Activated CD4-positive, CD25-positive, alpha-beta regulatory T cell treated with anti-CD3 and anti-CD28 coated beads, Interleukin-2, amount 50 U/mL, for 24 hours (primary cell): ENCODE measurements at regions not wholly inside any gene's neighbourhood (a gene's known extent, or its start where the extent isn't known, plus 50 kb on each side); places are given as distances from the start of the nearest gene placed in this dataset.
"Not testable (repeated sequence)": the region's sequence is repeated elsewhere in the genome, so short reads cannot be mapped to it uniquely, and the experiment has no call there.

Source experiments
- ATAC-seq, 2 donors: fragments of 150-1000 bp; cut with Tn5 transposase; one replicate each; pipeline ENCODE4 v1.10.0; 2021; ENCODE audit warnings: mild to moderate bottlenecking in 1 of 2, moderate library complexity in 1 of 2

DNA sequence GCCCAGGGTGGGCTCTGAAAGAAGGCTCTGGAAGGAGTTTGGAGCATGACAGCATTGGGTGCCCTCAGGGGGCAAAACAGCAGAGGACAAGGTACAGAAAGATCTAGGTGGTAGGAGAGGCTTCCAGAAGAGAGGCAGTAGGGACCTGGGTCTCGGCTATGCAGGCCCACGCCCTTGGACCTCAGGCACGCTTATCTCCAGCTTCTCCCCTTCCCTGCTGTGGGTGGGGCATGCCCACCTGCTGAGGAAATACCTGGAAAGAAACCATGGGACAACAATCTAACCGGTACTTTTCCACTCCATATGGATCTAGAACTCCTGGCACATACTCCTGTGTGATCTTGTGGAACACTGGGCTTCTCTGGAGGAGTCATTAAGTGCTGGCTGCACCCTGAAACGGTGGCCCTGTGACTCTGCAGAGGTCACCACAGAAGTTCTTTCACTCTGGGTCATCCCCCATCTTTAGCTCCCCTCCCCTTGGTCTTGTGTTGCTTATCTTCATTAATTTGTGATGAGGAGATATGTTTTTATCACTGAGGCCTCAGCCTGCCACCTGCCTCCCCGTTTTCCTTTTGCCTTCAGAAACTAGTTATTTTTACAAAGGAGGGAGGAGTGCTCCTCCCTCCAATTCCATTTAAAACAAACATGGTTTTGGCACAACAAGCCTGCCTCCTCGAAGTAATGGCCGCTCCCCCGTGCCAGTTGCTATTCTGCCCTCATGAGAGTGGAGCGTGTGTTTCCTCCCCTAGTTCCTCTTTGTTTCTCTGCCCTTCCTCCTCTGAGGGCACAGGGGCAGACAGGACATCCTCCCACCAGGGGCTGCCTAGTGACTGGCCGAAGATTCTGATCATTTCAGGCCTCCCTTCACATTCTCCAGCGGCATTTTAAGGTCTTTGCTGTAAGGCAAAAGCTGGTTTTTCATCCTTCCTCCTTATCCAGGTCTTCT, 78.0 kb upstream of the ATP5PO start:
- no peak for ATAC-seq

DNA sequence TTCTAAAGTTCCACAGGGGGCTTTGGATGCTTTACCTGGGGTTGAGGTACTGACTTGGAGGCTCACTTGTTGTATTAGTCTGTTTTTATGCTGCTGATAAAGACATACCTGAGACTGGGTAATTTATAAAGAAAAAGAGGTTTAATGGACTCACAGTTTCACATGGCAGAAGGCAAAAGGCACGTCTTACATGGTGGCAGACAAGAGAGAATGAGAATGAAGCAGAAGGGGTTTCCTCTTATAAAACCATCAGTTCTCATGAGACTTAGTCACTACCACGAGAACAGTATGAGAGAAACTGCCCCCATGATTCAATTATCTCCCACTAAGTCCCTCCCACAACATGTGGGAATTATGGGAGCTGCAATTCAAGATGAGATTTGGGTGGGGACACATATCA, 76.8 kb upstream of the ATP5PO start:
- ATAC-seq, result not testable (repeated sequence)

DNA sequence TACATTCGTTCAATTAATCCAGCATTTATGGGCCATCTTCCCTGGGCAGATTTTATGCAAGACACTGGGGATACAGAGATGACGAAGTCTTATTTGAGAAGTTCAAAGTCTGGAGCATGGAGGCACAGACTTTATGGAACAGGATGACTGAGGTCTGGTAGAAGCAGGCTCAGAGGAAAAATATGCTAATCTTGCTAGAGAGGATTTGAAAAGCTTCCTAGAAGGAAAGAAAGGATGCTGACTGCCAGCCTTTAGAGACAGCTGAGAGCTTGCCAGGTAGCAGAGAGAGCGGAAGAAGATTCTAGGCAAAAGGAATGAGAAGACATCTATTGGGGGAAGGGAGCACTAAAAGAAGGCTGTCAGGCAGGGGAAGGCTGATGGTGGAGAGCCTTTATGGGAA, 75.5 kb upstream of the ATP5PO start:
- no peak for ATAC-seq

DNA sequence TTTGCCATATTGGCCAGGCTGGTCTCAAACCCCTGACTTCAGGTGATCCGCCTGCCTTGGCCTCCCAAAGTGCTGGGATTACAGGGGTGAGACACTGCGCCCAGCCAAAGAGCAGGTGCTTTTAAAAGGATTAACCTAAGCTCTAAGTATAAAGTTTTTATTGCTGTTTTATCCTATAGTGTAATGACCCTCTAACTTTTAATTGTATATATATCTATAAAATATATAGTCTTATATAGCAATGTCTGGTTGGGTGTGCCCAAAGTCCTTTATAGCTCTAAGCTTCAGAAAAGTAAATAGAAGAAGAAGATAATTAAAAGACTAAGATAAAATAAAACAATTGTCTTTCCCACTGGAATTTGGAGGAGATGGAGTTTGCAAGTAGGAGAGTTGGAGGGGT, 73.8 kb upstream of the ATP5PO start:
- ATAC-seq, result no peak

DNA sequence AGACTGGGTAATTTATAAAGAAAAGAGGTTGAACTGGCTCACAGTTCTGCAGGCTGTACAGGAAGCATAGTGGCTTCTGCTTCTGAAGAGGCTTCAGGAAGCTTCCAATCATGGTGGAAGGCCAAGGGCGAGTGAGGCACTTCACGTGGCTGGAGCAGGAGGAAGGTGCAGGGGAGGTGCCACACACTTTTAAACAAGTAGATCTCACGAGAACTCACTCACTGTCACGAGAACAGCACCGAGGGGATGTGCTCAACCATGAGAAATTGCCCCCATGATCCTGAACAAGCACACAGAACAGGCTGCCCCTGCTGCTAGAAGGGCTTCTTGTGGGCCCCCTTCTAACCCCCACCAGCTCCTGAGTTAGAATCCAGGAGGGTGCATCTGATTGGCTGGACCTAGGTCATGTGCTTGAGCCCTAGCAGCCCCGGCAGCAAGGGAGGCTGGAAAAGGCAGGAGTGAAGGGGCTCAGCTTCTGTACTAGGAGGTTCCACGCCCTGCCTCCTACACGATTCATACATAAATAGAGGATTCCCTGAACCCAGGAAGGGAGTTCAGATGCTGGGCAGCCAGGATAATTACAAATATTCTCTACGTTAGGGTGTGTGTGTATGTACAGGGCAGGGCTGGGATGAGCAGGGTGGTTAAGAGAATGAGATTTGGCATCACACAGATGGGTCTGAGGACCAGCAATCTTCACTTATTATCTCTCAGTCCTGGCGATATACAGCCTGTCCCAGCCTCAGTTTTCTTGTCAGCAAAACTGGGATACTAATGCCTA, 72.8 kb upstream of the ATP5PO start:
- ATAC-seq, result no peak

DNA sequence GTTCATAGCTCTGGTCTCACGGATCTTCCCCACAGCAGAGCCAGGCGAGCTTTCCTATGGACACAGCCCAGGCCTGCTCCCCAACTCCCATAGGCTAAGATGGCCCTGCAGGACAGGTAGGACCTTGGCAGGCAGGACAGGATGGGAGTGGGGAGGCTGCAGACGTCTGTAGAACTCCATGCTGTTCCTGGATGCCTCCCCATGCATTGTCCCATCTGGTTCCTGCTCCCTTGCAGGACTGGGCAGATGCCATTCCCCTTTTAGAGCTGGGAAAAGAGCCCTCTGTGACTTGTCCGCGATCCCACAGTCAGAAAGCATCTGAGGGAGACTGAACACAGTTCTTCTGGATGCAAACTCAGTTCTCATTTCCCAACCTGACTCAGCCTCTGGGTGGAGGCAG, 71.9 kb upstream of the ATP5PO start:
- ATAC-seq, result no peak

DNA sequence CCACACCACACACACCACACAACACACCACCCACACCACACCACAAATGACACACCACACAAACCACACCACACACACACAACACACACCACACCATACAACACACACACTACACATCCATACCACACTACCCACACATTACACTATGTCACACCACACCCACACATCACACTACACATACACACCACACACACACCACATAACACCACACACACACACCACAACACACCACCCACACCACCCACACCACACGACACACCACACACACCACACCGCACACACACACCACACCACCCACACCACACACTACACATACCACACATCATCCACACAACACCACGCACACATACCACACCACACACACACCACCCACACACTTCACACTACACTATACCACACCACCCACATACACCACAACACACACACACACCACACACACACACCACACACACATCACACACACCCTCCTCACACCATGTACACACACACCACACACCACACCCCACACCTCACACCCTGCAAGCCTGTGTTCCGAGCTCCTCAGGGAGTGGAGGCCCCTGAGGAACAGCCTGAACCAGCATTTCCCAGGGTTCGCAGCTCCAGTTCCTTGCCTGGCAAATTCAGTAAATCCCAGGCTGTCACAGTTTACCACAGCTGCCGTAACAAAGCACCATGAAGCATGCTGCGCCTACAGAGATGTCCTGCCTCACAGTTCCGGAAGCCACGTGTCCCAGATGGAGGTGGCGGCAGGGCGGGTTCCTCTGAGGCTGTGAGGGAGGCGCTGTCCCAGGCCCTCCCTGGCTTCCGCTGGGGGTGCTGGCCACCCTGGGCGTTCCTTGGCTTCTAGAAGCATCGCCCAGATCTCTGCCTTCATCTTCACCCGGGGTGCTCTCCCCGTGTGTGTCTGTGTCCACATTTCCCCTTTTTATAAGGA, 69.8 kb upstream of the ATP5PO start:
- ATAC-seq, result peak in 1 of 2 donors; percentile 37

DNA sequence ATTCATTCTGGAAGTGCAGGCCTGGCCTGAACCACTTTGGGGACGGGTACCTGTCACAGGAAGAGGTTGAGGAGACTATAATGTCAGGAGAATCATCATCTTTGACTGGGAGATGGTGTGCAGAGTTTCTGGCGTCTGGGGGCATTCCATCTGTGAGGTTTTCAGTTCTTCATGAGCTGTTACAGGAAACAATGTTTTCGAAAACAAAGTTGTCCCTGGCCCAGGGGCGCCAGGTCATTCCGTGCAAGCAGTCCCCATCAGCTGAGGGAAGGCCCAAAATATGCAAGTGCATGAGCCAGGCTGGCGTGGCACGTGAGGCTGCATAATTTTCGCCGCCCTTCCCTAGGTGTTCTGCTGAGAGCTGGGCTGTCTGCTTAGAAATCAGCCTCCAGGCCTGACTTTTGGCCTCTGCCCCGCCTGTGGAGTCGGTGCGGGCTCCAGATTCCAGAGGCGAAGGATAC, 68.4 kb upstream of the ATP5PO start:
- no peak for ATAC-seq

DNA sequence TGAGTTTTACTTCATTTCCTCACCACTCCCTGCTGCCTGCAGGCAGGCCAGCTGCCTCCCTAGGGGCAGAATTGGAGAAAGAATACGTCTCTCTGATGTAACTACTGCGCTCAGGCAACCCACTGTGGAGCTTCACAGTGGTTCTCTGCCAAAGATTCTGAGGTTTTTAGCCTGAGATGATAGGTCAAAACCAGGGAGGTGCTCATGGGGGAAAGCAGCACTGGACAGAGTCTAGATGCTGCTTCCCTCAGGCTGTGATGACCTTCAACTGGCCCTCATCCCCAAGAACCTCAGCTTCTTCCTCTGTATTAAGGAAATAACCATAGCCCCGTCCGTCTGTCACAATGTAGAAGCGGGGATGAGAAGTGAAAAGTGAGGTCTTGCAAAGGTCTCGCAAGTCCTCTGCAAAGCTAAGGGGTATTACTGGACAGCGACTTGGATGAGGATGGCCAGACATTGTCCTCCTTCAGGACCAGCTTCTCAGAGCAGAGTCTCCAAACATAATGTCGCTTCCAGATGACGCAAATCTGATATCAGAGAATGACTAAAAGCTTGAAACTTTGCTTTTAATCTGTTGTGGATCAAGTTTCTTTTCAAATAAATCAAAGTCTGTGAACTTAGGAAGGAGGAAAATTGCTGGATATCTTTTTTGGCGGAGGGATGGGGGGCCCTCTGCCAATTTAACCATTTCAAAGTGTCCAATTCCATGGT, 65.9 kb upstream of the ATP5PO start:
- no peak for ATAC-seq

DNA sequence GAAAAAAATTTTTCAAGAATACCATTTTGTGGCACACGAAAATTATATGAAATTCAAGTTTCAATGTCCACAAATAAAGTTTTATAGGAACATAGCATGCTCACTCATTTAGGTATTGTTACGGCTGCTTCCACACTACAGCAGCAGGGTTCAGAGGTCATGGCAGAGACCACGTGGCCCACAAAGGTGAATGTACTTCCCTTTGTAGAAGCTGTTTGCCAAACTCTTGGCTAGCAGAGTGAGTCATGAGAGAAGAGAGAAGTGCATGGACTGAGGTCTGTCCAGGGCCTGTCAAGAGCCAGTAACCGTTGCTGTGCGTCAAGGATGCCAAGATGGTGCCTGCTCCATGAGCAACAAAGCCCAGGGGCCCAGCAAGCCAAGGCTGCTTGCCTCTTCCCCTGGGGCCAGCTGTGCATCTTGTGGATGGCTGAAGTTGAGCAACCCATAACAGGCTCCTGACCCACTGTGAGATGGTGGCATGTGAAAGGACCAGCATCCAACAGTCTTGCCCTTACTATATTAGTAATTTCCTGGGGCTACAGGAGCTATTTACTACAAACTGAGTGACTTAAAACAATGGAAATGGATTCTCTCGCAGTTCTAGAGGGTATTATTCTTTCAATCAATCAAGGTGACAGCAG, 64.8 kb upstream of the ATP5PO start:
- ATAC-seq, result no peak

DNA sequence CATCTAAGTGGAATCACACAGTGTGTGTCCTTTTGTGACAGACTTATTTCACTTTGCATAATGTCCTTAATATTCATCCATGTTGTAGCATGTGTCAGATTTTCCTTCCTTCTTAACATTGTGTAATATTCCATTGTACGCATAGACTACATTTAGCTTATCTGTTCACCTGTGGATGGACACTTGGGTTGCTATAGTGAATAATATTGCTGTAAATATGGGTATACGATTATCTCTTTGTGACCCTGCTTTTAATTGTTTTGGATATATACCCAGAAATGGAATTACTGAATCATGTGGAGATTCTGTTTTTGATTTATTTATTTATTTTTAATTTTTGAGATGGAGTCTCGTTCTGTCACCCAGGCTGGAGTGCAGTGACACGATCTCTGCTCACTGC, 63.0 kb upstream of the ATP5PO start:
- ATAC-seq, result no peak

DNA sequence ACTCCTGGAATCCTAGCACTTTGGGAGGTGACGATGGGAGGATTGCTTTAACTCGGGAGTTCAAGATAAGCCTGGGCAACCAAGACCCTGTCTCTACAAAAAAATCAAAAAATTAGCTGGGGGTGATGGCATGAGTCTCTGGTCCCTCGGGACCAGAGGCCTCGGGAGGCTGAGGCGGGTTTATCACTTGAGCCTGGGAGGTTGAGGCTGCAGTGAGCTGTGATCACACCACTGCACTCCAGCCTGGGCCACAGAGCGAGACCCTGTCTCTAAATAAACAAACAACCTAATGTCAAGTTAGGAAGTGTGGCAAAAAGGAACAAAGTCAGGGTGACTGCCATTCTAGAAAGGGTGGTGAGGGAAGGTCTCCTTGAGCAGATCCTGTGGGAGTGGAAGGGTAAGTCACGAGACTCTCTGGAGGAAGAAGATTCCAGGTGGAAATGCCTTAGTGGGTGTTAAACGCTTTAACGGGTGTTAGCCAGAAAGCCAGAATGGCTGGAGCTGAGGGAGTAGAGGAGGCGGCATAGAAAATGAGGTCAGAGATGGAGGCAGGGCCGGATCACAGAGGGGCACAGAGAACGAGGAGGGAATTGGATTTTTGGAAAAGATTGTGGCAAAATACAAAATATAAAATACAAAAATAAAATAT, 62.2 kb upstream of the ATP5PO start:
- no peak for ATAC-seq

DNA sequence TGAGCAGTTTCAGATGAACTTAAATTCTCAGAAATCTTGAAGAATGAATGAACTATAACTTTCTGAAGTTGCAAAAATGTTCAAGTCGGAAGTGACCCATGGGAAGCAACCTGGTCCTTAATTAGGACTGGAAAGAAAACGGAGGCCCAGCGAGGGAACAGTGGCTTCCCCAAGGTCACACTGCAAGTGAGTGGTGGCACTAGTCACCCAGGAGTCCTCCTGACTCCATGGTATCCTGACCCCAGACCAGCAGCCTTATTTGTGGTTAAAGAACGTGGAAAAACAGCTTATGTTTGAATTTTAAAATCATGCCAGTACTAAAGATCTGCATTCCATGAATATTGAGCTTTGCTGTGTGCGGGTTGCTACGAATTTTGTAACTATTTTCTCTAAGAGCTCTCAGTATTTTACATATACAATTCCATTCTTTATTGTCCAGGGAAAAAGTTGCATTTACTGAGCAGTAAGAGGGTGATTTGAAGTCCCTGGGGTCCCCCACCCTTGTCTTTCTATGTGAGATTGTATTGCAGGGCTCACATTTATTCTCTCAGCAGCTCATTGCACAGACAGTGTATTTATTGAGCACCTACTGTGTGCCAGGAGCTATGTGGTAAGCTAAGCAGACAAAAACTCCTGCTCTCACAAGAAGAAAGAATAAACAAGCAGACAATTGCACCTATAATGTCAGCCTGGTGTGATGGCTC, 61.6 kb upstream of the ATP5PO start:
- no peak for ATAC-seq

DNA sequence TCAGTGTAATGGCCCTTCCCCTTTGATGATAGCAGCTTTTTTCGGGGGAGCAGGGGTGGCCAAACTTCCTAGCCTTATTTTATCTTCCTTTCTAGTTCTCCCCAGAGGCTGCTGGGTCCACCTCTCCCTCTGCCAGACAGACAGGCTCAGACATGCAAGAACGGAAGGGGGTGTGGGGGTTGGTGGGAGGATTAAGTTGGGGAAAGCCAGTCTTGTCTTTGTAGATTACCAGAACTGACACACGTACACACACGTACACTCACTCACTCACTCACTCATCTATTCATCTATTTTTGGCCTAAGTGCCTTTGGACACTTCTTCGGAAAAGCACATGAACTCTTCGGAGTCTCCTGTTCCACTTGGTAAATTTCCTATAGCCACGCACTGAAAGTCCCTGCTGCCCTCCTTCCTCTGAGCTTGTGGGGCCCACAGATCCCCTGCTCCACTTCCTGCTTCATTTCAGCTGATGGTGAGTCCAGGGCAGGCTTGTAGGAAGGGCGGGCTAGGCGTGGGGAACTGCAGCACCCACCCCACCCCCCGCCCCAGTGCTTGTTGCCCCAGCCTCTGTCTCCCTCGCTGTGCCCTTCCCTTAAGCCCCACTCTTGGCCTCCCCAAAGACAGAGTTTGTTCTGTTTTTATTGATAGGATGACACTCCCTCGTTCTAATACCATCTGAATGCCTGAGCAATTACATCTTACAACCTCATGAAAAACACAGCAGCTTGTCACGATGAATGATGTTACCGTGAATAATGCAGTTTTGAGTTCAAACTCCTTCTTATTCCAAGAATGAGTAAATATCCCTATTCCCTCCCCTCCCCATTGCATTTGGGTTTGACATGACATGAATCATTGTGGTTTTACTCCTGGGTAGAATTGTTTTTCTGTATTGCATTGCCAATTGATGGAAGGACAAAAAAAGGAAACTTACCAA, 60.7 kb upstream of the ATP5PO start:
- ATAC-seq, result peak; percentile 38 to 48

DNA sequence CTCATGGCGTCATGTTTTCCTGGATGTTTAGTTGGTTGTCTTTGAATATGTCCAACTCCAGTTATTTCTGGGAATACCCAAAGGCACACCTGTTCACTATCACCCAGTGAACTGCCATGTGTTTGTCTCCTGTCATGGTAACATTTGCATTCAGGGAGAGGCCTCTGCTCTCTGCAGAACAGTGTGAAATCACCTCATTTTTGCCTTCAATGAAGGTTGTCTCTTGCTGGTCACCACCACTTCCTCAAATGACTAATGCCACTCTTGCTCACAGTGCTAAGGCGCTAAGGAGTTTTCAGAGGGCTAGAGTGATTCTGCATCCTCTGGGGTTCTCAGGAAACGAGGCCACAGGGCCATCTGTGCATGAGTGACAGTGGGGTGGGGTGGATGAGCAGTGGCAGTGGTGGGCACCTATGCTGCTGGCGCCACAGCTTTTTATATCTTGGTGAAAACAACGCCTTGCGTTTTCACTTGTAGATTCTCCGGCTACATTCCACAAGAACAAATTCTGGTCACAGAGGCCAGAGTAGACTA, 60.0 kb upstream of the ATP5PO start:
- ATAC-seq, result peak; percentile 83 to 85

DNA sequence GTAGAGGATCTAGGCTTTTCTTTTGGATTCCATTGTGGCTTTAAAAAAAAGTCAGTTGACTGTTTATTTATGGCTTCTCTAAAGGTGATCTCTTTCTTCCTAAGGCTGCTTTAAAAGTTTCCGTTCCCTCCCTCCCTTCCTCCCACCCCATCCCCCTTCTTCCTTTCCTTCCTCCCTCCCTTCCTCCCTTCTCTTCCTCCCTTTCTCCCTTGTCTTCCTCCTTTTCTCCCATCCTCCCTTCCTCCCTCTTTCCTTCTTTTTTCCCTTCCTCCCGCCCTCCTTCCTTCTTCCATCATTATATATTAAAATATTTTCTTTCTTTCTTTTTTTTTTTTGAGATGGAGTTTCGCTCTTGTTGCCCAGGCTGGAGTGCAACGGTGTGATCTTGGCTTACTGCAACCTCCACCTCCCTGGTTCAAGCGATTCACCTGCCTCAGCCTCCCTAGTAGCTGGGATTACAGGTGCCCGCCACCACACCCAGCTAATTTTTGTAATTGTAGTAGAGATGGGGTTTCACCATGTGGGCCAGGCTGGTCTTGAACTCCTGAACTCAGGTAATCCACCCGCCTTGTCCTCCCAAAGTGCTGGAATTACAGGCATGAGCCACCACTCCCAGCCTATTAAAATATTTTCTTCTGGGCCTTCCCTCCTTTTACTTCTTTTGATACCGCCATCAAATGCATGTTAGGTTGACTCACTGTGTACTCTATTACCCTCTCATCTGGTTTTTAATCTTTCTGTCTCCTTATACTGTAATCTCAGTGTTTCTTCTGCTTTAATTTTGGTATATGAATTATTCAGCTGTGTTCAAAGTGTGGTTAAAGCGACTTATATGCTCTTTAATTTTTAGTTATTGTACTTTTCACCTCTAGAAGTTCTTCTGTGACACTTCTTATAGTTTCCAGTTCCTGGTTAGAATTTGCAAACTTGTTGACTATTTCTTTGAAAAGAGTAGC, 59.2 kb upstream of the ATP5PO start:
- ATAC-seq, result peak; percentile 57 to 62

DNA sequence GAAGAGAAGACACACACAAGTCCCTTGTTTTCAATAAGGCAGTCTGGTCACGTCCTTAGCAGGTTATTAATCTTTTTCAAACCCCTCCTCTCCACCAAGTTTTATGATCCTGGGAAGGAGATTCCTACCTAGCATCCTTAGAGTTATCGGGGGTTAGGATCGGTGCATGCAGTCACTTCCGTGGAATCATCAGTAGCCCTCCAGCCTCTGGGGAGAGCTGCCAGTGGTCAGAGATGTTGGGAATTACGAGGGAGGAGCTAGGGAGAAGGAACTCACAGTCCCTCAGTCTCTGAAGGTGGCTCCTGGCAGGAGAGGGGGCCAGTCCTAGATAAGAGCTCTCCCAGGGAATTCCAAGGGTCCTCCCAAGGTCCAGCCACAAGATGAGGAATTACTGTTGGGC, 57.7 kb upstream of the ATP5PO start:
- ATAC-seq, result no peak

DNA sequence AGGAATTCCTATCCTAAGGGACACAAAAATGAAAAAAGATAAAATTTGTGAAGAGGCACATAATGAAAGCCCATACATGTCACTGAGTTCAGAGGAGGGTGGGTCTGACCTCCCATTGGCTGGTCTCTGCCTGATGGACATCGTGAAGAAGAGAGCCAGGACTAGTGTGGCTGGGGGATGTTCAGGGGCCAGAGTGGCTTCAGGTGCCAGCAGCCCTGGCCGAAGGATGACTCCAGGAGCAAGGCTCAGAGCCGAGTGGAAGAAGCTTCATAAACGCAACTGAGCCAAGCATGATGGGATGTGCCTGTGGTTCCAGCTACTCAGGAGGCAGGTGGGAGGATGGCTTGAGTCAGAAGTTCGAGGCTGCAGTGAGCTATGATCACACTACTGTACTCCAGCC, 56.9 kb upstream of the ATP5PO start:
- ATAC-seq, result no peak
